ENCODE measurements at regions not wholly inside any gene's neighbourhood (a gene's known extent, or its start where the extent isn't known, plus 50 kb on each side); places are given as distances from the start of the nearest gene placed in this dataset.
A peak's percentile ranks its signal among the peaks of the same experiment; 100 is the strongest.

DNA sequence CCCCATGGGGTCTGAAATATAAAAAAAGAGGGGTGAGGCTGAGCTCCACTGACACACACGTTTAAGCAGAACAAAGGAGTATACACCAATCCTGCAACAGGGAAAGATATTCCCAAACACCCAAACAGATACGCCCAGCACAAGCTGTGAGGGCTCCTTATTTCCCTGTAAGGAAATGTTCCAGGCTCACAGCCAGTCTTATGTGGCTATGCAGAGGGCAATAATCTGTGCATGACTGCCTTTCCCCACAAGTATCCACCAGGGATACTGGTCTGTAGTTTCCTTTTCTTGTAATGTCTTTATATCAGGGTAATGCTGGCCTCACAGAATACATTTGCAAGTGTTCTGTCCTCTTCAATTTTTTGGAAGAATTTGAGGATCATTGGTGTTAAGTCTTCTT, 141.7 kb upstream of the DAAM1 start:
- no peaks in the 10 kb centered on the region for H3K36me3 Mint-ChIP-seq
- H3K9me3 Mint-ChIP-seq, result peaks cover 2% of the 10 kb centered on the region
- no peak overlapping the region for H3K4me3 Mint-ChIP-seq
- Histone ChIP-seq H2AFZ (replicated peaks) (peak overlapping the region; percentile 5), H3K9ac (no peak overlapping the region), H3K4me3 (no peak overlapping the region), H3K9me3 (ENCODE audit: low read depth) (no peaks in the 10 kb centered on the region), H3K4me2 (no peak overlapping the region), H3K4me1 (no peaks in the 10 kb centered on the region), H3K36me3 (no peaks in the 10 kb centered on the region), H3K79me2 (ENCODE audit: low read depth) (no peaks in the 10 kb centered on the region), H3K27me3 (no peaks in the 10 kb centered on the region), H3F3A (ENCODE audit: low read depth) (no peaks in the 10 kb centered on the region), H3K27ac (no peak overlapping the region), H4K20me1 (ENCODE audit: low read depth) (no peaks in the 10 kb centered on the region)
- DNase-seq (ENCODE audit: low spot score), result no peak
- no peak for TF ChIP-seq EZH2phosphoT487 (IDR thresholded peaks at IDR 0.05)
- no peak for TF ChIP-seq EZH2 (IDR thresholded peaks at IDR 0.05)
- TF ChIP-seq, protein P1, sequence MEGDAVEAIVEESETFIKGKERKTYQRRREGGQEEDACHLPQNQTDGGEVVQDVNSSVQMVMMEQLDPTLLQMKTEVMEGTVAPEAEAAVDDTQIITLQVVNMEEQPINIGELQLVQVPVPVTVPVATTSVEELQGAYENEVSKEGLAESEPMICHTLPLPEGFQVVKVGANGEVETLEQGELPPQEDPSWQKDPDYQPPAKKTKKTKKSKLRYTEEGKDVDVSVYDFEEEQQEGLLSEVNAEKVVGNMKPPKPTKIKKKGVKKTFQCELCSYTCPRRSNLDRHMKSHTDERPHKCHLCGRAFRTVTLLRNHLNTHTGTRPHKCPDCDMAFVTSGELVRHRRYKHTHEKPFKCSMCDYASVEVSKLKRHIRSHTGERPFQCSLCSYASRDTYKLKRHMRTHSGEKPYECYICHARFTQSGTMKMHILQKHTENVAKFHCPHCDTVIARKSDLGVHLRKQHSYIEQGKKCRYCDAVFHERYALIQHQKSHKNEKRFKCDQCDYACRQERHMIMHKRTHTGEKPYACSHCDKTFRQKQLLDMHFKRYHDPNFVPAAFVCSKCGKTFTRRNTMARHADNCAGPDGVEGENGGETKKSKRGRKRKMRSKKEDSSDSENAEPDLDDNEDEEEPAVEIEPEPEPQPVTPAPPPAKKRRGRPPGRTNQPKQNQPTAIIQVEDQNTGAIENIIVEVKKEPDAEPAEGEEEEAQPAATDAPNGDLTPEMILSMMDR (IDR thresholded peaks at IDR 0.05), result no peak
- H3K27ac Mint-ChIP-seq, result no peak overlapping the region
- H3K4me1 Mint-ChIP-seq, result no peaks in the 10 kb centered on the region
- peaks cover 2% of the 10 kb centered on the region for H3K27me3 Mint-ChIP-seq (ENCODE audit: insufficient read depth, low read depth)

- H3K4me2 ChIP-seq, result no peak overlapping the region
- H4K20me1 ChIP-seq (ENCODE audit: low read depth), result no peaks in the 10 kb centered on the region
- no peak overlapping the region for H3K27ac Mint-ChIP-seq
- no peaks in the 10 kb centered on the region for H3K79me2 ChIP-seq (ENCODE audit: low read depth)
- peaks cover 3% of the 10 kb centered on the region for H3K9me3 Mint-ChIP-seq
- peaks cover 3% of the 10 kb centered on the region for H3K4me1 Mint-ChIP-seq
- H3K4me3 ChIP-seq, result no peak overlapping the region
- H3K27me3 Mint-ChIP-seq (ENCODE audit: insufficient read depth, low read depth), result no peaks in the 10 kb centered on the region
- TF ChIP-seq EZH2 (IDR thresholded peaks at IDR 0.05) (no peak), EZH2phosphoT487 (IDR thresholded peaks at IDR 0.05) (no peak)
- TF ChIP-seq, protein P1 (IDR thresholded peaks at IDR 0.05), result no peak
- H3K27ac ChIP-seq, result no peak overlapping the region
- no peaks in the 10 kb centered on the region for H3K27me3 ChIP-seq
- H3F3A ChIP-seq (ENCODE audit: low read depth), result no peaks in the 10 kb centered on the region
- no peak overlapping the region for H3K4me3 Mint-ChIP-seq
- peaks cover 3% of the 10 kb centered on the region for H3K36me3 Mint-ChIP-seq
- no peaks in the 10 kb centered on the region for H3K4me1 ChIP-seq
- H3K9me3 ChIP-seq (ENCODE audit: low read depth), result no peaks in the 10 kb centered on the region
- no peak for DNase-seq (ENCODE audit: low spot score)
- no peak overlapping the region for H2AFZ ChIP-seq (replicated peaks)
- H3K9ac ChIP-seq, result no peak overlapping the region
- no peaks in the 10 kb centered on the region for H3K36me3 ChIP-seq
Observed at GRCh38 chr14:59055006-59055405, 133.5 kb upstream of the DAAM1 start.

DNA sequence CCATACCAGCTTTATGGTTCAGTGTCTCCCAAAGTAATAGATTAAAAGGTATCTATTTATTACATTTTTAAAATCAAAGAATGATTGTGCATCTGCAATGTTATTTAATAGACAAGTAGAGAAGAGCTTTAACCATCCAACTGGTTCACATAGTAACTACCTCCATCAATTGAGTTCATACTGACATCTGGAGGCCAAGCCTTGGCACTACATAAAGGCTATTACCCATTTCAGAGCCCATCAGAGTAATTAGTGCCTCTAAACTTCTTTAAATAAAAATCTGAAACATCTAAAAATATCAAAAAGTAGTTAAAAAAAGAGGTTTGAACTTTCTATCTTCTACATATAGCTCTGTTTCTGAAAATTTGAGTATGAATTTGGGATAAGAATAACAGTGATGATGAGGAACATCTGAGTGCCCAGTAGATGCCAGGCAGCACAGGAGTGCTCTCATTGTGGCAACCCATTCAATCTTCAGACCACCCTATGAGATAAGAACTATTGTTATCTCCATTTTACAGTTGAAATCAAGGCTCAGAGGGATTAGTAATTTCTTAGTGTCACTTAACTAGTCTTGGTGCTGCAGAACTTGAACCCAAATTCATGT, 132.9 kb upstream of the DAAM1 start:
- H2AFZ ChIP-seq (replicated peaks), result no peak overlapping the region
- H3K79me2 ChIP-seq (ENCODE audit: low read depth), result no peaks in the 10 kb centered on the region
- no peaks in the 10 kb centered on the region for H3K9me3 ChIP-seq (ENCODE audit: low read depth)
- H4K20me1 ChIP-seq (ENCODE audit: low read depth), result no peaks in the 10 kb centered on the region
- no peak for TF ChIP-seq EZH2 (IDR thresholded peaks at IDR 0.05)
- TF ChIP-seq, protein P1 (IDR thresholded peaks at IDR 0.05), result peak; percentile 82
- H3K27ac ChIP-seq, result no peak overlapping the region
- H3K4me1 ChIP-seq, result peaks cover 5% of the 10 kb centered on the region
- no peak overlapping the region for H3K4me3 ChIP-seq
- Mint-ChIP-seq H3K9me3 (peaks cover 5% of the 10 kb centered on the region), H3K27ac (no peak overlapping the region), H3K36me3 (peaks cover 4% of the 10 kb centered on the region), H3K4me3 (no peak overlapping the region), H3K4me1 (peaks cover 7% of the 10 kb centered on the region), H3K27me3 (ENCODE audit: insufficient read depth, low read depth) (no peaks in the 10 kb centered on the region)
- DNase-seq (ENCODE audit: low spot score), result peak; percentile 63
- H3F3A ChIP-seq (ENCODE audit: low read depth), result peaks cover 2% of the 10 kb centered on the region
- no peak overlapping the region for H3K4me2 ChIP-seq
- no peak overlapping the region for H3K9ac ChIP-seq
- H3K36me3 ChIP-seq, result no peaks in the 10 kb centered on the region
- H3K27me3 ChIP-seq, result no peaks in the 10 kb centered on the region

All from neural progenitor cell (in vitro differentiated cells).